G401 (cell line): ENCODE measurements at regions not wholly inside any gene's neighbourhood (a gene's known extent, or its start where the extent isn't known, plus 50 kb on each side); places are given as distances from the start of the nearest gene placed in this dataset.

Source experiments
- DNase-seq: peaks from one replicate; pipeline ENCODE4 v3.0.0-alpha.2; 2015; ENCODE audit warnings: low spot score
- in situ Hi-C: cut with HindIII; loops from 2 replicates; pipeline ENCODE4 v1.10.0; 2016; ENCODE audit warnings: low sequenced_read_pairs, mixed read lengths

GRCh38 chr10:14403359-14403758, 72.6 kb upstream of the FRMD4A start:
- in situ Hi-C loops = no loop called here
- DNase-seq = no peak

- in situ Hi-C loops = no loop called here
- DNase-seq = no peak
Observed at GRCh38 chr10:14399641-14400040, 68.9 kb upstream of the FRMD4A start.

GRCh38 chr10:14397066-14397465, 66.3 kb upstream of the FRMD4A start:
- DNase-seq = peak; percentile 75
- in situ Hi-C loops = no loop called here

GRCh38 chr10:14396411-14397048, 65.8 kb upstream of the FRMD4A start:
- DNase-seq = peak; percentile 70
- in situ Hi-C loops = no loop called here

- in situ Hi-C loops = no loop called here
- no peak for DNase-seq
Observed at GRCh38 chr10:14394179-14394578, 63.5 kb upstream of the FRMD4A start.

- in situ Hi-C loops = no loop called here
- DNase-seq = peak; percentile 91
Observed at GRCh38 chr10:14391342-14391741, 60.6 kb upstream of the FRMD4A start.

GRCh38 chr10:14389981-14390590, 59.4 kb upstream of the FRMD4A start:
- no peak for DNase-seq
- in situ Hi-C loops = no loop called here

- in situ Hi-C loops = no loop called here
- DNase-seq = no peak
Observed at GRCh38 chr10:14385596-14386593, 55.2 kb upstream of the FRMD4A start.

GRCh38 chr10:14384915-14385314, 54.2 kb upstream of the FRMD4A start:
- in situ Hi-C loops = no loop called here
- no peak for DNase-seq

GRCh38 chr10:14384116-14384730, 53.5 kb upstream of the FRMD4A start:
- in situ Hi-C loops = no loop called here
- DNase-seq = no peak

GRCh38 chr10:14383266-14383665, 52.5 kb upstream of the FRMD4A start:
- DNase-seq = no peak
- in situ Hi-C loops = no loop called here

- in situ Hi-C loops = no loop called here
- no peak for DNase-seq
Observed at GRCh38 chr10:14382531-14382930, 51.8 kb upstream of the FRMD4A start.

GRCh38 chr10:14382022-14382421, 51.3 kb upstream of the FRMD4A start:
- DNase-seq = no peak
- in situ Hi-C loops = no loop called here

GRCh38 chr10:14381475-14381874, 50.8 kb upstream of the FRMD4A start:
- DNase-seq = no peak
- in situ Hi-C loops = no loop called here

GRCh38 chr10:14380746-14381145, 50.0 kb upstream of the FRMD4A start:
- in situ Hi-C loops = no loop called here
- no peak for DNase-seq
